GM12801 (cell line): ENCODE measurements at regions not wholly inside any gene's neighbourhood (a gene's known extent, or its start where the extent isn't known, plus 50 kb on each side); places are given as distances from the start of the nearest gene placed in this dataset.

Experiments used
- CTCF ChIP-seq: IDR thresholded peaks from one replicate; pipeline ENCODE4 v1.5.1; 2011; ENCODE audit warnings: control low read depth; ENCODE audit not compliant: insufficient read length; ENCODE audit errors: extremely low read depth

- TF ChIP-seq CTCF = peak; percentile 38
Measured at GRCh38 chr9:105881654-105882349, 187.5 kb downstream of the TMEM38B start.

DNA sequence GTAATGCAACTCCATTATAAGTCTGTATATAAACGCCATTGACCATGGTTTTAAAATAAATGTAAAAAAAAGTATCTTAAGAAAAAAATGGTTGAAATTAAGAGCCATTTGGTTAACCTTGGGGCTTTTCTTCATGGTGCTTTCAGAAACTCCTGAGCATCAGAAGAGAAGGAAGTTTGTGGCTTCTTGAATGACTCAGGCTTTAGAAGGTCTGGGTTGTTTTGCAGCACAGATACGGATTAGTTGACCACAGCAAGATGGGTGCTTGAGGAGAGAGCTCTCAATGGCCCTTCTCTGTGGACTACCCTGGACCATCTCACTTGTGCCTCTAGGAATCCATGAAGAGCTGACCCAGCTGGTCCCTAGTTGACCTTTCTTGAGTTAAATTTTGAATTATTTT is 189.5 kb downstream of the TMEM38B start:
- TF ChIP-seq CTCF = no peak

GRCh38 chr9:105884416-105884815 is 190.1 kb downstream of the TMEM38B start:
- TF ChIP-seq CTCF = no peak

DNA sequence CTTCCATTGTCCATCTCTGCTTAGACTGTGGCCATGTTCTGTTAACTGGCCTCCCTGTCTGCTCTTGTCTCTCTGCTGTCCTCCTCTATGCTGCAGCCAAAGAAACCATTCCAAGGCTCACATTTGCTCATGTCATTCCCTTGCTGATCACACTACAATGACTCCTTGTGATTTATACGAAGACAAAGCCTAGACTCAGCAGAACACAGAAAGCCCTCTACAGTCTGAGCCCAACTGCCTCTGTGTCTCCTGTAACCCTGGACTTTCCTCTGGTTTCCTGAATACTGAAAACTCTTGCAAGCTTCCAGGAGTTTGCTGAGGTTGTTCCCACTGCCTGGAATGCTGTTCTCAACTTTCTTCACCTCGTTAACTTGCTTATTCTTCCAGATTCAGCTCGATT is 191.8 kb downstream of the TMEM38B start:
- TF ChIP-seq CTCF = no peak

DNA sequence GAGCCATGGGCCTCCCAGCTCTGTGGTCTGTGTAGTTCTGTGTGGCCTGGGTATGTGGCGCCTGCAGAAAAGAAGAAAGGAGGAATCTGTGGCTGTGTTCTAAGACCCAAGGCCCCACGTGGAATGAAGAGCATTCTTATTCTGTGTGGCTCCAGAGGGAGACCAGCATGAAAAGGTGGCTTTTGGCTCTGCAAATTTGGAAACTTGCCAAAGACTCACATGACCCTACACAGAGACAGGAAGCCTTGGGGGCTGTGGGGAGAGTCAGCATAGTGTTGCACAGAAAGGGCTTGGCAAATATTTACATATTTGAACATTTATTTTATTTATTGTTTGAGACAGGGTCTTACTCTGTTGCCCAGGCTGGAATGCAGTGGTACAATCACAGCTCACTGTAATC is 193.3 kb downstream of the TMEM38B start:
- no peak for TF ChIP-seq CTCF

DNA sequence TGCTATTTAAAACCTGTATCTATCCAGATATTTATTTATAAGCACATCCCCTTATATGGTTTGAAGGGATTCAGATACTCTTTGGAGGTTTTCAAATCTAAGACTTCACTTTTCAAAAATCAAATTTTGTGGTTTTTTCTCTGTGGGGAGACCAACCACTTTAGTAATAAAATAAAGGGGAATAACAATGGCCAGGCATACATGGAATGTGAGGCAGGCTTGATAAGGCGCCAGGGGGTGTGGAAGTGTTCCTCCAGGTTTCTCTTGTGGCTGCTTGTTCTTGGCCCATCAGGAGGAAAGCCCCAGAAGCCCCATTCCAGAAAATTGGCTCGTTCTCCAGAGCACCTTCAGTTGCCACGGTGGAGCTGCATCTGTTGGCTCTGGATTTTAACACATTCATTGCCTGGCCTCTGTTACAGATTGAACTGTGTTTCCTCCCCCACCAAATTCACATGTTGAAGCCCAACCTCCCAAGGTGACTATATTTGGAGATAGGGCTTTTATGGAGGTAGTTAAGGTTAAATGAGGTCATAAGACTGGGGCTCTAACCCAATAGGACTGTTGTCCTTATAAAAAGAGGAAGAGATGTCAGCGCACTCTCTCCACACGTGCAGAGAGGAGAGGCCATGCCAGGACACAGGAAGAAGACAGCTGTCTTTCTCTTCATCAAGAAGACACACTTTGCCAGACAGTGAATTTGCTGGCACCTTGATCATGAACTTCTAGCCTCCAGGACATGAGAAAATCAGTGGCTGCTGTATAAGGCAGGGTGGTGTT is 195.9 kb downstream of the TMEM38B start:
- no peak for TF ChIP-seq CTCF

DNA sequence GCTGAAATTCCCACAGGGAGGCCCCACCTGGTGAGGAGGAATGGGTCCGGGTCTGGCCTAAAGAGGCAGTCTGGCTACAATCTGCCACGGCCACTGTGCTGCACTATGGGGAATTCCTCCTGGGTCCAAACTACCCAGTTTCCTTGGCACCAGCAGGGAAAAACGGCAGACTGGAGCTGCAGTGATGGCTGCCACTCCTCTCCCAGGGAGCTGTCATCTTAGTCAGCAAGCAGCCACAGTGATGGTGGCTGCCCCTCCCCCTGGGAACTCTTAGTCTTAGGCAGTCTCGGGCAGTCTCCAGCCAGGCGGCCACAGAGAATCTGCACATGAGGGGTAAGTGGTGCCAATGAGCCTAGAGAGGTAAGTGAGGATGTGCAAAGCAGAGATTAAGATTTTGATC is 205.8 kb downstream of the TMEM38B start:
- no peak for TF ChIP-seq CTCF
